Peyer's patch (tissue), 4 donors: ENCODE measurements at regions not wholly inside any gene's neighbourhood (a gene's known extent, or its start where the extent isn't known, plus 50 kb on each side); places are given as distances from the start of the nearest gene placed in this dataset.

Experiments
- POLR2A ChIP-seq, 2 donors: fragments of 450-650 bp; IDR thresholded peaks; one replicate each; pipeline ENCODE4 v1.5.1; 2017; ENCODE audit warnings: antibody characterized with exemption in 2 of 2, mild to moderate bottlenecking in 2 of 2, moderate library complexity in 2 of 2
- TF ChIP-seq, protein P1 (sequence below), 6 experiments: fragments of 450-650 bp in 4 of 6; fragments of 200-600 bp in 2 of 6; sonication (generic) in 1 of 6; IDR thresholded peaks; one replicate each; pipeline ENCODE4 v1.5.1; 2017 to 2019; ENCODE audit warnings: antibody characterized with exemption in 6 of 6, mild to moderate bottlenecking in 3 of 6, moderate library complexity in 1 of 6

DNA sequence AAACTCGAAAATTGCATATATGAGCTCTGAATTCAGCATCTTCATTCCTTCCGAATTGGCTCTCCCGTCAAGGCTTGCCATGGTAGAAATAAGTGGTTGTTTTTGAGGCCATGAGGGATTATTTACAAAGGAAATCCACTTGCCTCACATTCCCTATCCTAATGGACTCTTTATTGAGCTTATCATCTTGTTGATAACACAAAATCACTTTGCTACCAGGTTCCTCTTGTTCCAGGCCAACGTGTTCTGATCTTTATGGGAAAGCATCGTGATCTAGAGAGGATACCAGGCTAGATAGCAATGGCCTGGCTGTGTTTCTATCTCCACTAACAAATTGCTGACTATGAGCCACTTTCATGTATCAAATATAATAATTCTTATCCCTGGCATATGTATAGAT, 811.7 kb downstream of the TLR4 start:
- TF ChIP-seq, protein P1, sequence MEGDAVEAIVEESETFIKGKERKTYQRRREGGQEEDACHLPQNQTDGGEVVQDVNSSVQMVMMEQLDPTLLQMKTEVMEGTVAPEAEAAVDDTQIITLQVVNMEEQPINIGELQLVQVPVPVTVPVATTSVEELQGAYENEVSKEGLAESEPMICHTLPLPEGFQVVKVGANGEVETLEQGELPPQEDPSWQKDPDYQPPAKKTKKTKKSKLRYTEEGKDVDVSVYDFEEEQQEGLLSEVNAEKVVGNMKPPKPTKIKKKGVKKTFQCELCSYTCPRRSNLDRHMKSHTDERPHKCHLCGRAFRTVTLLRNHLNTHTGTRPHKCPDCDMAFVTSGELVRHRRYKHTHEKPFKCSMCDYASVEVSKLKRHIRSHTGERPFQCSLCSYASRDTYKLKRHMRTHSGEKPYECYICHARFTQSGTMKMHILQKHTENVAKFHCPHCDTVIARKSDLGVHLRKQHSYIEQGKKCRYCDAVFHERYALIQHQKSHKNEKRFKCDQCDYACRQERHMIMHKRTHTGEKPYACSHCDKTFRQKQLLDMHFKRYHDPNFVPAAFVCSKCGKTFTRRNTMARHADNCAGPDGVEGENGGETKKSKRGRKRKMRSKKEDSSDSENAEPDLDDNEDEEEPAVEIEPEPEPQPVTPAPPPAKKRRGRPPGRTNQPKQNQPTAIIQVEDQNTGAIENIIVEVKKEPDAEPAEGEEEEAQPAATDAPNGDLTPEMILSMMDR (IDR thresholded peaks at IDR 0.05): no peak
- no peak for TF ChIP-seq POLR2A (IDR thresholded peaks at IDR 0.05)
